HG03571 (cell line): ENCODE measurements at regions not wholly inside any gene's neighbourhood (a gene's known extent, or its start where the extent isn't known, plus 50 kb on each side); places are given as distances from the start of the nearest gene placed in this dataset.
"Not testable (repeated sequence)": the region's sequence is repeated elsewhere in the genome, so short reads cannot be mapped to it uniquely, and the experiment has no call there.

Experiments
- ATAC-seq: cut with Tn5 transposase; IDR thresholded peaks from one replicate; pipeline ENCODE4 v1.9.1; 2021; ENCODE audit not compliant: unreplicated experiment

DNA sequence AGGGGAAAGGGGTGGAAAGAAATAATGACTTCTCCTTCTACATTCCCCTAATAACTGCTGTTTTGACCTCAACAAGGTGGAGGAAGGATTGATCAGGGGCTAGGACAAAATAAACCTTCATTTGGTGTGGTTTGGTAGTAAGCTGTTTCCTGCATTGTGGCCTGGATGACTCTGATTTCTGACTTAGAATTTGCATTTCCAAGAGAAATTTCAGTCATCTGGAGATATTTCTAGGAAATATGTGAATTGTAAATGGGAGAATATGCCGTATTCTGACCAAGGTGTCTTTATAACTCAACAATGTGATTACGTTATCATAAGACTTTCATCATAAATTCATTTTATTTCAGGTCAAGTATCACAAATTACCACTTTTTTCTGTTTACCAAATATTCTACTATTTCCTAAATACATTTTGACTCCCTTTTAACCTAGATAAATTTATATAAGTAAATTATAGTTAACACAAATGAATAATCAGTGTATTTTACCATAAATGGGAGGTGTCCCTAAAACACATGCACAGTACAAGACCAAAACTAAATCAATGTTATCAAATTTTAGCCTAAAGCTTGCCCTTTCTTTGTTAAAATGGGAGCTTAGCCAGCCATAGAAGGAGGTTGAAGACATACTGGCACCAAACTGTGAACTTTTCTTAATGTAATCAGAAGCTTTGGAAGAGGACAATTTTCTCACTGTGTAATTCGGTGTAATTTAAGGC lies 828.8 kb downstream of the TMTC2 start:
- ATAC-seq, result no peak

DNA sequence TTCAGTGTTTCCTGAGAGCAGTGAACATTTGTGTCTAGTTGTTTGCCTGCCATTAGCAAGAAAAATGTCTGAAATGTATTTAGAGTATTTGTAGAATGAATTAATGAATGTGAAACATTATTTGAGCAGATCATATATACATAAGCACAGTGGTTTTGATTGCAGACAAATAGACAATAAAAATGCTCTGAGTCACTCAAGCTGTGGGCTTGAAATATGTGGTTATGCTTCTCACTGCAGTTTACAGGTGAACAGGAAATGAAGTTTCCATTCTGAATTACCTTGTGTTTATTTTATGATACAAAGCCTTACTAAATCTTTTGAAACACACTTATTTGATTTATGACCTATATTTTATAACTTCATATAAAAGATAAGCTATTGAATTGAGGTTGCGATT lies 827.7 kb downstream of the TMTC2 start:
- no peak for ATAC-seq

DNA sequence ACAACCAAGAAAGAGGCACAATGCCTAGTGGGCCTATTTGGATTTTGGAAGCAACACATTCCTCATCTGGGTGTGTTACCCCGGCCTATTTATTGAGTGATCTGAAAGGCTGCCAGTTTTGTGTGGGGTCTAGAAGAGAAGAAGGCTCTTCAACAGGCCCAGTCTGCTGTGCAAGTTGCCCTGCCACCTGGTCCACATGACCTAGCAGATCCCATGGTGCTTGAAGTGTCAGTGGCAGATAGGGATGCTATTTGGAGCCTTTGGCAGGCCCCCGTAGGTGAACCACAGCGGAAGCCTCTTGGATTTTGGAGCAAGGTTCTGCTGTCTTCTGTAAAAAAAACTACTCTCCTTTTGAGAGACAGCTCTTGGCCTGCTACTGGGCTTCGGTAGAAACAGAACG lies 820.1 kb downstream of the TMTC2 start:
- no peak for ATAC-seq

DNA sequence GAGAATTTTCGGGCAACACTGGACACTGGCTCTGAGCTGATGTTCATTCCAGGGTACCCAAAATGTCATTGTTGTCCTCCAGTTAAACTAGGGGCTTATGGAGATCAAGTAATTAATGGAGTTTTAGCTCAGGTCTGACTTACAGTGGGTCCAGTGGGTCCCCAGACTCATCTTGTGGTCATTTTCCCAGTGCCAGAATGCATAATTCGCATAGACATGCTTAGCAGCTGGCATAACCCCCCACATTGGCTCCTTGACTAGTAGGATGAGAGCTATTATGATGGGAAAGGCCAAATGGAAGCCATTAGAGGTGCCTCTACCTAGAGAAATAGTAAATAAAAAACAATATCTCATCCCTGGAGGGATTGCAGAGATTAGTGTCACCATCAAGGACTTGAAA lies 818.9 kb downstream of the TMTC2 start:
- no peak for ATAC-seq

DNA sequence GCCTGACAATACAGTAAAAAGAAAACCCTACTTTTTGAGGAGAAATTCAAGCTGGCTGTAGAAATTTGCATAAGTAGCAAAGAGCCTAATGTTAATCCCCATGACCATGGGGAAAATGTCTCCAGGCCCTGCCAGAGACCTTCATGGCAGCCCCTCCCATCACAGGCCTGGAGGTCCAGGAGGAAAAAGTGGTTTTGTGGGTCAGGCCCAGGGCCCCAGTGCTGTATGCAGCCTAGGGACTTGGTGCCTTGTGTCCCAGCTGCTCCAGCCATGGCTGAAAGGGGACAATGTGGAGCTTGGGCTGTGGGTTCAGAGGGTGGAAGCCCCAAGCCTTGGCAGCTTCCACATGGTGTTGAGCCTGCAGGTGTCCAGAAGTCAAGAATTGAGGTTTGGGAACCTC lies 813.2 kb downstream of the TMTC2 start:
- ATAC-seq, result not testable (repeated sequence)

DNA sequence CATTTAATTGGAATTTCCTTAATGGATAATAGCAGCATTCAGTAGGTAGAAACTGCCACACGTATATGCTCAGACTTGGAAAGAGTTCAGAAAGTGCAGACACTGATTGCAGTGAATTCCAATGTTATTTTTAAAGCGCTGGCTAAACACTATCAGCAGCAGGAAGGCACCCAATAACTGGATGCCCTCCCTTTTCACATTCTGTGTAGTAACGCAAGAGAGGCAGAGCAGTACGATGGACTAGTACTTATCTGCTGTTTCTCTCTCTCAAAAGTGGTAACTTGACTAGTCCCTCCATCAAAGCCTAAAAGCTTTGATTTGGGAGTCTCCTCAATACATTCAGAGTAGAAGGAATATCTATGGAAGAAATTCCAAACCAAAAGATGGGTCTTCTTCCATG lies 791.0 kb downstream of the TMTC2 start:
- ATAC-seq, result no peak

DNA sequence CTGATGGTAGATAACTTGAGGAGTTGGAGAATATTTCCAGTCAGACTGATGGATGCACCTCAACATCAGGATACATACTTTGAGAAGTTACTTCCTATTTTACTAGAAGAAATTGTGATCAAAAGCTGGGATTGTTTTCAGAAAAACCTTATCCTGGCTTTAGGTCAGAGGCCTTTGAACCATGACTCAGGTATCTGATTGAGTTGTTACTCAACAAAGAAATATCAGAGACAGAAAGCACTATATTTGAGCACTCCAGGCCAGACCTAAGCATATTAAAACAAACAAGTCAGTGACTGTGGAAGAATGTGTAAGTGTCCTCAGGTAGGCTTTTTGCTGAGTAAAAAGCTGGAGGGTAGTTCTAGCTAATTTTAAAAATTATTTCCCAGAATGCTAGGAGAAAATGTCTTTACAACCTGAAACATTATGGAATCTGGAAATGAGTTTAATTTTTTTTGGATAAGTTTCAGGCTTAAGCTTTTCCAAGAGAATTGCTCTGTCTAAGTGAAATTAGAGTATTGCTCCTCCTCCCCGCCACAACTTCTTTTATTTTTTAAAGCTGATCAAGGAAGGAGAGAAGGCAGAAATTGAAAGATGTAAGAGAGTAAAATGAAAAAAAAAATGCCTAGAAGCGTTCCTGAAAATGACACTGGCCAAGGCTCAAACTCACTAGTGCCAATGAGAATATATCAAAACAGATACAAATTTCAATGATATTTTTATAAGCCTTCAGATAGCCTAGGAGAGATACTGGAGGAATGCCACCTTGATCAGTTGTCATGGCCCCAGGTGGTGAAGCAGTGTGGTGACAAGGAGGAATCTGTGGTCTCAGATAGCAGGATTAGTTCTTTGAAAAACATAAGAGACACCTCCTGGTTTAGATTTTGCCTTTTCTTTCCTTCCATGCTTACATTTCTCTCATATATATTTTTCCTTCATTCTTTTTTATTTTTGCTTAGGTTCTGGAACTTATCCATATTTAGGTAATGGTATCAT lies 790.3 kb downstream of the TMTC2 start:
- ATAC-seq, result no peak

DNA sequence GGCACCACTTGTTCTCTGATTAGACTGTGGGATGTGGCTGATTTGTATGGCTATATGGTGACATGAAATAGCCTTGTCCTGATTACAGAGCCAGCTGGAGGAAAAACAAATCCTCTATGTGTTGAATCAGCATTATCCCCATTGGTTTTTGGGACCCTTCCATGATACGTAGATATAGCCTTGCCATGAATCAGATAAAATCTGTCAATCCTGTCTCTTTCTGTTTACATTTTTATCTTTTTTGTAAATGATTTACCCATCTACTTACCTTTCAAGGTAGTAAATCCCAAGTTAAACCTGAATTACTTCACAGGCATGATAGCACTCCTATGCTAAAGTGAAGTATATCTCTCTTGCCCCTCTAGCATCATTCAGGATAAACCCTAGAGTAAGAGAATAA lies 789.3 kb downstream of the TMTC2 start:
- no peak for ATAC-seq

DNA sequence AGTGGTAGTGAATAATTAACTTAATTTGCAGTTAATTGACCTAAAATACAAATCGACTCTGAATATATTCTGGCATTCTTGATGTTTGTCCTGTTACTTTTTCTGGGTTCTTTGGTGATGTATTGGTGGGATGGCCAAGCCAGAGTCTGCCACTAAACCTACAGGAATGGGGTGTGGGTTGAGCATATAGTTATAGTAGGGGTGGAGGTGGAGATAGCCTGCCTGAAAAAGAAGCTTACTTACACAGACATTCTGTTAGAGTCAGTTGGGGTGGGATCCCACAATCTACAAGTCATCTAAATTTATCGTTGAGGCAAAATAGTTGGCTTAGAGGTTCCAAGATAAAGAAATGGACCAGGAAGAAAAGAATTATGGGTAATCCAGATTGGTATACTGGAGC lies 787.7 kb downstream of the TMTC2 start:
- no peak for ATAC-seq

DNA sequence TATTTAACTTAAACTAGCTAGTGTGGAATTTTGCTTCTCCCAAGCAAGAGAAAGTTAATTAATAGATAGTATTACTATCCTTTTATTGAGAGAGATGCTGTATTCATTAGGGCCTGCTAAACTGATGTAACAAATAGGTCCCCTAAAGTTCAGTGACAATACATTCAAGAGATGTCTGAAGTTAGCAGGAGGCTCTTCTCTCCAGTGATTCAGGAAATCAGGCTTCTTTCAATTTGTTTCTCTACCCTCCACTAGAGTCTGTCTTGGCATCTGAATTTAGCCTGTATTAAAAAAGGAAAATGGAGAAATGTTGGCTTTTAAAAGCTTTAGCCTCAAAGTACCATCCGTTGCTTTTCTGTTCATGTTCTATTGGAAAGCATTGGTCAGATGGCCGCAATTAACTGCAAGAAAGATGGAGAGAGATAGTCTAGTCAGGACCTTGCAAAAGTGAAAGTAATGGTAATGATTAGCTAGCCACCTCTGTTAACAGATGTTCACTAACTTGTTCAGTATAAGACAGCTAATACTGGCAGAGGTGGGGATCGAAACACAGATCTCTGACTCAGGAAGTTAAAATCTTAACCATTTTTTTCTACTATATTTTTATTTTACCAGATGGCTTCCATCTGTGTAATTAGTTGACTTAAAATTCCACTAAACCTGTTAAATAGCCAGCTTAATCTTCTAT lies 786.8 kb downstream of the TMTC2 start:
- ATAC-seq, result peak; percentile 100

DNA sequence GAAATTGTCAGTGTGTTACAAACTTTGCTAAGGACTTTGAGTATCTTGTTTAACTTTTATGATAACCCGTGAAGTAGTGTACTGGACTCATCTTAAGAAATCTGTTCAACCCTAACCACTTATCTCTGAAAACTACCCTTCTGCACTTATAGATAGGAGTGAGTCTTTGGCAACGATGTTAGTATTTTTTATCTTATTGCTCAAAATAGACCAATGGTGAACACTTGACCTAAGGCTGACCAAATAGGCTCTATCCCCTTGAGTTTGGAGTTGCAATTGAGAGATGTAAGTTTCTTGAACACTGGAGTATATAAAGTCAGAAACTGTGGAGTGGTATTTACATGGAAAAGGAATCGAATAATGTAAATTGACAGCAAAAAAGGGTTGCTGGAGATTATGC lies 786.1 kb downstream of the TMTC2 start:
- no peak for ATAC-seq

DNA sequence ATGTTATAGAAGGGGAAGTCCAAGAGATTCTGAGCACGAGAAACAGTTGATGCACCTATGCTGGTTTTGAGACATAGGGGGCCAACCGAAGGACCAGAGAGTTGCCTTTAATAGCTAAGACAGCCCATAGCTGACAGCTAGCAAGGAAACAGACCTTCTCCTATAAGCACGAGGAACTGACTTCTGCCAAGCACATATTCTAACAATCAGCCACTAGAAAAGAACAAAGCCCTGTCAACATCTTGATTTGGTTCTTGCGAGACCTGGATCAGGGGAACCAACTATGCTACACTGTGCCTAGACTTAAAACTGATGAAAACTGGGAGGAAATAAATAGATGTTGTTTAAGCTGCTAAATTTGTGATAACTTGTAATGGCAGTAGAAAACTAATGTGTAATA lies 785.6 kb downstream of the TMTC2 start:
- no peak for ATAC-seq

DNA sequence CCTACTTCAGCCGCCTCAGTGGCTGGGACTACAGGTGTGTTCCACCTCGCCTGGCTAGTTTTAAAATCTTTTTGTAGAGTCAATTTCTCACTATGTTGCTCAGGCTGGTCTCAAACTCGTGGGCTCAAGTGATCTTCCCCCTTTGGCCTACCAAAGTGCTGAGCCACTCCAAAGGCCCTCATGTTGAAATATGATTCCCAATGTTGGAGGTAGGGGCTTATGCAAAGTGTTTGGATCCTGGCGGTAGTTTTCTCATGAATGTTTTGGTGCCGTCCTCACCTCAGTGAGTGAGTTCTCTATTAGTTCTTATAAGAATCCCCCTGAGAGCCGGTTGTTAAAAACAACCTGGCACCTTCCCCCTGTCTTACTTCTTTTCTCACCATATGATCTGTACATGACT lies 784.6 kb downstream of the TMTC2 start:
- ATAC-seq, result no peak

DNA sequence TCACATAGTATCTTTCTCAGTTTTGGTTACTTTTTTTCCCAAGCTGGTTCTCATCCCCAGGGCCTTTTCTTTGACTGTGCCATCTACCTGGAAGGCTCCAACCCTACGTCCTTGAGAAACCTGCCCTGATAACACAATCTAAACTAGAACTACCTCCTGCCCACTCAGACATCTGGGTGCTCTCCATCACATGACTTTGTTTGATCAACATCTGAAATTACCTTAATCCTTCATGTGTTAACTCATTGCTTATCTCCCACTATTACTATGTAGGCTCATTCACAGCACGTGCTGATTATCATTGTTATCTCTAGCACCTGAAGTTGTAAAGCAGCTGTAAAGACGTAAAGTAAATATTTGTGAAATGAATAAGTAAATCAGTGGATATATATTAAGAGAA lies 784.0 kb downstream of the TMTC2 start:
- ATAC-seq, result no peak

DNA sequence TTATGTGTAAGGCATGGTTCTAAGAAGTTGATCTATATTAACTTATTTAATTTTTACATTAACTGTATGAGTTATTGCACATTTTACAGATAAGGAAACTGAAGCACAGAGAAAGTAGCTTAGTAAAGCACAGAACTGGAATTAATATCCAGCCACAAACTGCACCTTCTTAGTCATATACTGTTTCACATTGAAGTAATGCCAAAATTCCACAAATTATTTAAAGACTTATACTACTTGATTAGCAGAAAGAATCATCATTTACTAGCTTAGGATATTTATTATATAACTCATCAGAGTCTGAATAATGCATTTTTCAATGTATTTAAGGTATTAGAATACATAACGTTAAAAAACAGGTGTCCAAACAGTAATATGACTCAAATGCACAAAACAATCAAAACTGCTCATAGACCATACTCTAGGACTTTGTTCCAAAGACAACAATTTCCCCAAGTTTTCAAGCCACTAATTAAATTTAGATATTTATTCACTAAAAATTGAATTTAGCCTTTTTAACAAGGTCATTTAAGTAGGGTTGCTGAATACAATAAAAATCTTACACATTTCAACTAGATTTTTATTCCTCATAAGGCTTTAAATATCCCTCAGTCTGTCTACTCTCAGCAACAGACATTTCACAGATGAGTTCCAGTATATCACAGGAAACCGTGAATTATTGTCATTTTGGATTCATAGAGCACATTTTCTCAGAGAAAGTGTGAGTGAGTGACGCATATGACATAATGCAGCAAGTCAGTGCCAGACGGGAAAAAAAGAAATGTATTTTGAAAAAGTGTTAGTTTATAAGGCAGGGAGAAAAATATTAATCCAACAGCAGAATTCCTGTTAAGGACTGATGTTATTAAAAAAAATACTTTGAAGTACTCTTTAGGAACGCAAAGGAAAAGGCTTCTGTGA lies 782.5 kb downstream of the TMTC2 start:
- no peak for ATAC-seq

DNA sequence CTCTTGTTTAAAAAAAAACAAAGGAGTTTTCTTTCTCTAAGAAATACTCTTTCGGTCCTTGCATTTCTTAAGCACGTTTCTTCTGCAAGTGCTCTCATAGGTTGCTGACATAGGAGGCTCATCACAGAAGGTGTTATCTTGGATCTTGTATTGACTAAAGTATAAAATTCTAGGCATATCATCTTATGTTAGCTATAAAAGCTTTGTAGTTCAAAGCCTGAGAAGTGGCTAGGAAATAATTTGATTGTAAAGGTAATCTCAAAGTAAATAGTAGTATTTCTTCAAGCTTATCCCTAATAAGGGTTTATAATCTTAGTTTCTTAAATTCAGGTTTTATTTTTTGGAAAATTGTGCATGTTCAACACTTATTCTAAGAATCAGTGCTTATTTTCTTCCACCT lies 778.9 kb downstream of the TMTC2 start:
- no peak for ATAC-seq

DNA sequence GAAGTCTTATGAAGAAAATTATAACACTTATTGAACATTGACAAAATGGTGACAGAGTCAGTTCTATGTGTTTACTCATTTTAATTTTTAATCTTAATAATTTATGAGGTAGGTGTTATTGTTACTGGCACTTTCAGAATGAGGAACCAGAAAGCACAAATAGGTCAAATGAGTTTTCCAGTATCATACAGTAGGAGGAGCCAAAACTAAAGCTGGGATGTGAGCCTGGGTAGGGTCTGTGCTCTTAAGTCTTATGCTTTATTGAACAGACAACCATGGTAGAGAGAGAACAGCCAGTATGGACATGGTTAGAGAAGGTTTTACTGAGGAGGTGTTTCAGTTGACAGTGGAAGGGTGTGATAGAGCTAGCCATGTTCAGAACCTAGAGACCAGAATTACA lies 775.7 kb downstream of the TMTC2 start:
- ATAC-seq, result no peak

DNA sequence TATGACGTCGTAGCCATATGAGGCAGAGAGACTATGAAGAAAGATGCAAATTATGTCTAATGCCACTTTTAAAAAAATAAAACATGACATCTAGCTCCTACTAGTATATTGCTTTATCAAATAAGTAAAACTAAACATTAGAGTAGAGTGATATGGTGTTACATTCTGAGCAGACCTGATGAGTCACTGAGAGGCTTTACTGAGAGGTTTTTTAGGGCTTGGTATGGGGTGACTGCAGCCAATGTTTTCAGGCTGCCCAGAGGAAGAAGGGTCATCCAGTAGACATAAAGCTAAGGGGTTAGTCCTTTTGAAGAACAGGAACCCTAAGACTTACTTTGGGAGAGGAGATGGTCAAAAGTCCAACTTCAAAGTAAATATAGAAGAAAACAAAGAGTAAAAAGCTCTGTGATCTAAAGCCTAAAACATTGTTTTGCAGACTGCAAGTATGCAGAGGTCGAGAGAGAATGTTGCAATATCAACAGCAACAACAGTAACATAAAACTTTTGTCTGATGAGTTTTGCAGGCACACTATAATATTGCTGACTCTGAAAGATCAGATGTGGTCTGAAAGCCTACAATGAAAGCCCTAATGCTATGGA lies 774.7 kb downstream of the TMTC2 start:
- ATAC-seq, result no peak

DNA sequence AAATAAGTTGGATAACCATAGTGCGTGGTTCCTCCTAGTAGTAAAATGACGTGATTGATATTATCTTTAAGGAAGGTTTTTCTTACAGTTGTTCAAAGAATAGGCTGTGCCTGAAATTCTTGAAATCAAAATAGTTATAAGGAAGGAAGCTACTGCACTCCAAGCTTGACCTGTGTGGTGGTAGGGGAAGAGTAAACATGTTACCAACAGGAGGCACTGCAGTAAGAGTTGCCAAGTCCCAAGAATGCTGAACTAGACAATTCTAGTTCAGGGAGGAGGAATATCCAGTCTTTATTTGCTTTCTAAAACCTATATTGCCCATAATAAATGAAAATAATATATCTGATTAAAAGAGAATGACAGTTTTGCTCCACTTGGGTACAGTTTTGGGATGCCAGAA lies 764.5 kb downstream of the TMTC2 start:
- ATAC-seq, result no peak

DNA sequence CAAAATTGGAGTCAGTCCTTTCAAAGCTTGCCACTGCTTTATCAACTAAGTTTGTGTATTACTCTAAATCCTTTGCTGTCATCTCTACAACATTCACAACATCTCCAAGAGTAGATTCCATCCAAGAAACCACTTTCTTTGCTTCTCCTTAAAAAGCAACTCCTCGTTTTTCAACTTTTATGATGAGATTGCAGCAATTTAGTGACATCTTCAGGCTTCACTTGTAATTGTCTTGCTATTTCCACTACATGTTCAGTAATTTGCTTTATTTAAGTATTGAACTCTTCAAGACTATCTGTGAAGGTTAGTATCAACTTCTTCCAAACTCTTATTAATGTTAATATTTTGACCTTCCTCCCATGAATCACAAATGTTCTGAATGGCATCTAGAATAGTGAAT lies 747.9 kb downstream of the TMTC2 start:
- ATAC-seq, result no peak
